GM18517 (cell line): ENCODE measurements at regions not wholly inside any gene's neighbourhood (a gene's known extent, or its start where the extent isn't known, plus 50 kb on each side); places are given as distances from the start of the nearest gene placed in this dataset.

Source experiments
- ATAC-seq: cut with Tn5 transposase; IDR thresholded peaks from one replicate; pipeline ENCODE4 v1.9.1; 2021; ENCODE audit warnings: mild to moderate bottlenecking, moderate library complexity; ENCODE audit not compliant: unreplicated experiment

DNA sequence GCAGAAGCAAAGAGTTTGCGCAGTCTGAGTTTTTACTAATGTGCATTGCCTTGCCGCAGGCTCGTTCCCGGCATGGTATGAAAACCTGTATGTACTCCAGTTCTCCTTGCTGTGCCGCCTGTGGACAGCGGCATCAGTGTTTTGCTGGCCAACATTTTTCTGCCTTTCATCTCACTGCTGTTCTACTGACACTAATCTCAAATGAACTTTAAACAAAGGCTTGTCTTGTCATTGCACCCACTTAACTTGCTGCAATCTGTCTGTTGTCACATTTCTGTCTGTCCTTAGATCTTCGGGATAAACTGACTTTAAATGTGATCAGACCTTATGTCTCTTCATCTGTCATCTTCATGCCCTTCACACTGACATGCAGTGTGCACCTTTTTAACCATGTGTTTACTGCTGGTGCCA is 71.7 kb upstream of the ZNRF2 start:
- no peak for ATAC-seq

DNA sequence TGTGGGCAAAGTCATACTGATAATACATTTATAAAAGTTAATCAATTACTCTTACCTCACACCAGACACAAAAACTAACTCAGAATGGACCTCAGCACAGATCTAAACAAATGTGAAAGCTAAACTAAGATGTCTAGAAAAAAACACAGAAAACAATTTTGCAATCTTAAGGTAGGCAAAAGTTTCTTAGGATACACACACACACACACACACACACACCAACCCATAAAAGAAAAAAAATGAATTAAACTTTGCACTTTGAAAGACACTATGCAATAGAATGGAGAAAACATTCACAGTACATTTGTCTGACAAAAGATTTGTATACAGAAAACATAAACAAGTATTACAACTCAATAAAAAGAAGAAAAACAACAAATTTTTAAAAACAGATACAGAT is 70.8 kb upstream of the ZNRF2 start:
- no peak for ATAC-seq

DNA sequence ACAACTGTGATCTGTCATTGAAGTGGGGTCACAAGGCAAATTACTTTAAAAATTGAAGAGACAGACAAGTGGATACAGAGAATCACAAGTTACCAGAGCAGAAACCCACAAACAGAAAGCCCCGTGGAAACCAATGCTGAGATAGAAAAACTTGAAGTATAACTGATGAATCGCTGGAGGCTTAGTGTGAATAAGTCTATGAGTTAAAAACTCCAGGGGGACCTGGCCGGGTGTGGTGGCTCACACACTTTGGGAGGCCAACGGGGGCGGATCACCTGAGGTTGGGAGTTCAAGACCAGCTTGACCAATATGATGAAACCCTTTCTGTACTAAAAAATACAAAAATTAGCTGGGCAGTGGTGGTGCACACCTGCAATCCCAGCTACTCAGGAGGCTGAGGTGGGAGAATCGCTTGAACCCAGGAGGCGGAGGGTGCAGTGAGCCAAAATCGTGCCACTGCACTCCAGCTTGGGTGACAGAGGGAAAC is 69.7 kb upstream of the ZNRF2 start:
- no peak for ATAC-seq

DNA sequence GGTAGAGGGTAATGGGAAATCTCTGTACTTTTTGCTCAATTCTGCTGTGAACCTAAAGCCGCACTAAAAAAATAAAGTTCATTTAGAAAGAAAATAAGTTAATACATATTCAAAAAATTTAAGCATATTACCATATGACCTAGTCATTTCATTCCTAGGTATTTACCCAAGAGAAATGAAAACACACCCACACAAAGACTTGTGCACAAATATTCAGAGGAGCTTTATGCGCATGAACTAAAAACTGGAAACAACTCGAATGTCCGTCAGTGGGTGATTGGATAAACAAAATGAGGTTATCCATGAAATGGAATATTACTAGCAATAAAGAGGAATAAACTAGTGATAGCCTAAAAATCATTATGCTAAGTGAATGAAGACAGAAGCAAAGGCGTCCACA is 62.6 kb upstream of the ZNRF2 start:
- no peak for ATAC-seq

DNA sequence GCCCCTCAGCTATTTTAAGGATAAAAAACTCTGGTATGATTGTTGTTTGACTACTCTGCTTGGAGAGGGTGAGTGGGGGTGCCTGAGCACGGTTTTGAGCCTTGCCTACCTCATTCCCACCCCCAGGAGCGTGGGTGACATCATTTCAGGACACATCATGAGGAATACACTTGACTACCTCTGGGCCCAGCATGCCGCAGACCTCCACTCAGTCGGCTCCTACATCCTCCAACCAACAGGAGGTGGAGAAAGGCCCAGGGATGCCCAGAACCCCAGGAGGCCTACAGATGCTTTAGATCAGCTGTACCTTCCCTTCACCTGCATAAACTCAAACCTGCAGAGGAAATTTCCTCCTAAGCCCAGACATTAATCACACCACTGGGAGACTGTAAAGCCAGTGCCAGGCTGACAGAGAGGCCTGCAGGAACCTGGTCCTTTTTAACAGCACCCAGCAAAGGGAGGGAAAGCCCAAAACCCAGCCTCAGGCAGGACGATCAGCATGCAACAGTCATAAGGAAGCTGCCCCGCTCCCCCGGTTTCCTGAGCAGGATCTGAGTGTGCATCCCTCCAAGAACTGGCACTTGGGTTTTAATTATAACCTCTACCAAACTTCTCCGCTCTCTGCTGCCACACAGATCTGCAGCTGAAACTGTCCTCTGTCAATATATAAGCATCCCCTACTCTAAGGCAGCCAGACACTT is 61.7 kb upstream of the ZNRF2 start:
- no peak for ATAC-seq

DNA sequence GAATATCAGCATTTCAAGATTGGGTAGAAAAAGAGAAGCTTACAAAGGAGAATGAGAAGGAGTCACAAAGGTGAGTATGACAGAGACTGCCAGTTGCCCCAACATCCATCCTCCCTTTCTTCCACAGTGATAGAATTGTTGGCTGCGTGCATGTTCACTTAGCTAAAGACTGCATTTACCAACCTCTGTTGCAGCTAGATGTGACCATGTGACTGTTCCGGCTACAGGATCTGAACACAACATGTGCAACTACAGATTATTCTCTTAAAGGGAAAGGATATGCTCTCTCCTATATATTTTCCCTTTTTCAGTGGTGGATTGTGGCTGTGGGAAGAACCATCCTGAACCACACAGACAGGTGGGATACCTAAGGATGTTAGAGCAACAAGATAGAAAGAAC is 60.5 kb upstream of the ZNRF2 start:
- ATAC-seq = no peak

DNA sequence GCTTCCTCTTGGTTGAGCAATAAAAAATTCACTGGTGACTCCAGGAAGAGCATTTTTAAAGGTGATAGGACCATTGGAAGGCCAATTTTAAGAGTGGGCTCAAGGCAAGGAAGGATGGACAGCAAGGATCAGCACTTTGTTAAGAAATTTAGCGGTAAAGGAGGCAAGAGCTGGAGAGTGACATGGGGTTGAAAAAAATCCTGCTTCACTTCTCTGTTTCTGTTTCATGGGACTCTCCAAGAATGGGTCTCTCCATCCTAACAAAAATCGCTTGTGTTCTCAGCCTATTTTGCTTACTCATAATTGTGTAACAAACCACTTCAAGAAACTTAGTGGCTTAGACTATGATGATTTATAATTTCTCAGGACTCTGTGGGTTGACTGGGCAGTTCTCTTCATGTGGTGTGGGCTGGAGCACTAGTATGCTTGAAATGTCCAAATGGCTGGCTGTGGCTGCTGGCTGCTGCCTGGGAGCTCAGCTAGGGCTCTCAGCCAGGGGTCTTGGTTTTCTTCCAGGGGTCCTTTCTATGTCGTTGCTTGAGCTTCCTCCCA is 59.8 kb upstream of the ZNRF2 start:
- no peak for ATAC-seq

DNA sequence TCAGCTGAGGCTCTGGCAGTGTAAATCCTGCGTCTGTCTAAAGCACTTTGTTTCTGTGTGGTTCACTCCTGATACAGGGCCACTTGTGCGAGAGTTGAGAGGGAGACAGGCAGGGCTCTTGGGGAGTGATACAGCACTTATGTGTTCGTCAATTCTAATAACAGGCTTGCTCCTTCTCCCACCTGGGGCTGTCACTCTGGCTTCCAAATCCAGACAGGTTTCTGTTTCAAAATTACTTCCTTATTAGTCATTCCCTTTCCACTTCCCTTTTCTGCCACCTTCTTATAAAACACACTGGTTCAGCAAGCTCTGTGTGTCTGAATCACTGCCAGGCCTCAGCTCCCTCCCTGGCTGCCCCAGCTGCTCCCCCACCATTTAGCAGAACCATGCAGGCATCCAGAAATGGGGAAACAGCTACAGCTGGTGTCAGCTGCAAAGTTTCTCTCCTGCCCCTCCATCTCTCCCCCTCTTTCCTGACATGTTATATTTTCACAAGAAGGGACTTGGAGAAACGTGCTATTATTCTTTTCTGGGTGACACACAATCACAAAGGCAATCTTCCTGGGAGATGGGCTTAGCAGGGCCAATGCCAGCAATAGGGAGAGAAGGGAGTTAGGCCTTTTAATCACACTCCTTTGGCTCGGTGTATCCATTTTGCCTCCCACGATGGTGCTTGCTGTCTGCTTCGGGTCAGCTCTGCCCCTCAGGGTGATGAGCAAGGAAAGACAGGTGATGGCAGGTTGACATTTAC is 58.4 kb upstream of the ZNRF2 start:
- peak; percentile 87 for ATAC-seq

DNA sequence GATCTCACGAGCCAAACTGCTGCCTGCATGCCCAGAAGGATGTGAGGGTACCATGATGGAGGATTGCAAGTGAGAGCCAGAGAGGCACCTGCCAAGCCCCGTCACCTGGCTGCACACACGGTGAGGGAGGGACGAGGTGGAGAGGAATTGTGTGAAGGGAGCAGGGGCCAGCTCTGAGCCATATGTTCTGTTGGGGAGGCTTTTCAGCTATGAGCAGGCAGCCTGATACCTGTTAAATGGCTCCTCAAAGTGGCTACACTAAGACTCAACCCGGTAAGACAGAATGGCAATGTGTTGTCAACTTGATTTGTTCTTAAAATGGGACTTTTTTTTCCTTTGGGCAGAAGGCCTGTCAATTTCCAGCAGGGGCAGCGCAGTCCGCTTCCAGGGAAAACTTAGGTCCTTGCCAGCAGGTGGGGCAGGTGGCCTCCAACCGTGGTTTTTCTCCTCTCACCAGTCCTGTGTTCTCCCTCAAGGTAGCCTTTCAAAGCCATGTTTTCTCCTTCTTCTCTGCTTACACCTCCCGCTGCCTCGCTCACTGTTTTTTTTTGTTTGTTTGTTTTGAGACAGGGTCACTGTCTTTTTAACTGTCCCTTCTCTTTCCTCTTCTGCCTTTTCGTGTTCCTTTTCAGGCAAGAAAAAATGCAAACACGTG is 57.7 kb upstream of the ZNRF2 start:
- ATAC-seq = no peak

DNA sequence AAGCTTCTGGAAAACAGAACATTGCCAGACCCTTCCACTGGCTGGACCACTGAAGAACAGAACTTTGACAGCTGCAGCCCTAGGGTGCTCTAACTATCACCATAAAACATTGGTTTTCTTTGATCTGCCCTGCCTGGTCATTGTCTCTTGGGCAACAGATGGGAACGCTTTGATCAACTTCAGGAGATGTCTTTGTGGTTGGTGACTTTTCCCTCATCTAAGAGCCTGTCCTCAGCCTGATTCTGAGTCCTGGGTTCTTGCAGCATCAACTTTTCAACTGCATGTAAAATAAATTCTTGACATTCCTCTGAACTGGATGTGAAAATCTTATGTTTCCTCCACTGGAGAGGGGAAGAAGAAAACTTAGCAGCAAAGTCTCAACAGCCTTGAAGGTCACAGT is 53.1 kb upstream of the ZNRF2 start:
- no peak for ATAC-seq

DNA sequence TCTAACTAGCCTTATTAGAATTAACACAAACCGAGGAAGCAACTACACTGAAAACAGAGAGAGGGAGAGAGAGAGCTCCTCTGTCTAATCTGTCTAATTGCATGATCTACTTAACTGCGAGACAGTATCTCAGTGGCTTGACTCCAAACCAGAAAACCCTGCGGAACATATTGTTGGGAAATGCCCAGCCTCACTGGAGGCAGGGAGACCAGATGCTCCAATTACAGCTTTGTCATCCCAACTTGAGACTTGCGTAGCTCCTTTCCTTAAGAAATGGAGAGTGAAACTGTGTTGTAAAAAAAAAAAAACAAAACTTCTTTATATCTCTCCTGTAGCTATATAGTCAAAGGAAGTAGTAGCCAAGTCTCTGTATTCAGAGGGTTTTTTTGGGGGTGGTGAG is 52.0 kb upstream of the ZNRF2 start:
- no peak for ATAC-seq
